ENCODE measurements at regions not wholly inside any gene's neighbourhood (a gene's known extent, or its start where the extent isn't known, plus 50 kb on each side); places are given as distances from the start of the nearest gene placed in this dataset.

DNA sequence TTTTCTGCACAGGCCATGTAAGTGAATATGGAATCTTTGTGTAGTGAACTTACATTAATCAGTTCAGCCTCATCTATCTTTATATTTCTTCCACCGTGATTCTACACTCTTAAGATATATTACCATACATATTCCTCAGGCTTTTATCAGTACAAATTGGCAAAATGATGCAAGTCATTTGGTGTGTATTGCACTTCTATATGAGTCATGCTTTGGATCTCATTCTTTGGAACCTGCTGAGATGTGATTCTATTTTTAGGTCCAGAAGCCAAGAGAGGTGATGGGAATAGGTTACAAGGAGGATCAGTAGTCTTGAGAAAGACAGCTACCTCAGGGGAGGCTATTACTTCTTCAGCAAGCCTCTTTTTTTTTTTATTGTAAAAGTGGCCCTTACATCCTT is 204.4 kb downstream of the ZNF330 start:
- TF ChIP-seq, protein P1, sequence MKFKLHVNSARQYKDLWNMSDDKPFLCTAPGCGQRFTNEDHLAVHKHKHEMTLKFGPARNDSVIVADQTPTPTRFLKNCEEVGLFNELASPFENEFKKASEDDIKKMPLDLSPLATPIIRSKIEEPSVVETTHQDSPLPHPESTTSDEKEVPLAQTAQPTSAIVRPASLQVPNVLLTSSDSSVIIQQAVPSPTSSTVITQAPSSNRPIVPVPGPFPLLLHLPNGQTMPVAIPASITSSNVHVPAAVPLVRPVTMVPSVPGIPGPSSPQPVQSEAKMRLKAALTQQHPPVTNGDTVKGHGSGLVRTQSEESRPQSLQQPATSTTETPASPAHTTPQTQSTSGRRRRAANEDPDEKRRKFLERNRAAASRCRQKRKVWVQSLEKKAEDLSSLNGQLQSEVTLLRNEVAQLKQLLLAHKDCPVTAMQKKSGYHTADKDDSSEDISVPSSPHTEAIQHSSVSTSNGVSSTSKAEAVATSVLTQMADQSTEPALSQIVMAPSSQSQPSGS (CRISPR knock-in tag; IDR thresholded peaks at IDR 0.05) = no peak
- TF ChIP-seq POLR2AphosphoS5 (IDR thresholded peaks at IDR 0.05; ENCODE audit: control insufficient read depth, insufficient read depth, low read depth, low read length) = no peak
- no peak for TF ChIP-seq ZNF274 (IDR thresholded peaks at IDR 0.05; ENCODE audit: borderline replicate concordance, low read depth, low read length)
- TF ChIP-seq MYC (IDR thresholded peaks at IDR 0.05; ENCODE audit: low read depth, low read length) = no peak
- no peak for TF ChIP-seq MYC (CRISPR knock-in tag; IDR thresholded peaks at IDR 0.05; ENCODE audit: borderline replicate concordance, low read depth)
- TF ChIP-seq, protein P2, sequence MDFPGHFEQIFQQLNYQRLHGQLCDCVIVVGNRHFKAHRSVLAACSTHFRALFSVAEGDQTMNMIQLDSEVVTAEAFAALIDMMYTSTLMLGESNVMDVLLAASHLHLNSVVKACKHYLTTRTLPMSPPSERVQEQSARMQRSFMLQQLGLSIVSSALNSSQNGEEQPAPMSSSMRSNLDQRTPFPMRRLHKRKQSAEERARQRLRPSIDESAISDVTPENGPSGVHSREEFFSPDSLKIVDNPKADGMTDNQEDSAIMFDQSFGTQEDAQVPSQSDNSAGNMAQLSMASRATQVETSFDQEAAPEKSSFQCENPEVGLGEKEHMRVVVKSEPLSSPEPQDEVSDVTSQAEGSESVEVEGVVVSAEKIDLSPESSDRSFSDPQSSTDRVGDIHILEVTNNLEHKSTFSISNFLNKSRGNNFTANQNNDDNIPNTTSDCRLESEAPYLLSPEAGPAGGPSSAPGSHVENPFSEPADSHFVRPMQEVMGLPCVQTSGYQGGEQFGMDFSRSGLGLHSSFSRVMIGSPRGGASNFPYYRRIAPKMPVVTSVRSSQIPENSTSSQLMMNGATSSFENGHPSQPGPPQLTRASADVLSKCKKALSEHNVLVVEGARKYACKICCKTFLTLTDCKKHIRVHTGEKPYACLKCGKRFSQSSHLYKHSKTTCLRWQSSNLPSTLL (IDR thresholded peaks at IDR 0.05) = no peak
- no peak for TF ChIP-seq POLR2A (conservative IDR thresholded peaks at IDR 0.05)
- no peak for TF ChIP-seq TCF7L2 (IDR thresholded peaks at IDR 0.05; ENCODE audit: low read depth, low read length)
- TF ChIP-seq, protein P3, sequence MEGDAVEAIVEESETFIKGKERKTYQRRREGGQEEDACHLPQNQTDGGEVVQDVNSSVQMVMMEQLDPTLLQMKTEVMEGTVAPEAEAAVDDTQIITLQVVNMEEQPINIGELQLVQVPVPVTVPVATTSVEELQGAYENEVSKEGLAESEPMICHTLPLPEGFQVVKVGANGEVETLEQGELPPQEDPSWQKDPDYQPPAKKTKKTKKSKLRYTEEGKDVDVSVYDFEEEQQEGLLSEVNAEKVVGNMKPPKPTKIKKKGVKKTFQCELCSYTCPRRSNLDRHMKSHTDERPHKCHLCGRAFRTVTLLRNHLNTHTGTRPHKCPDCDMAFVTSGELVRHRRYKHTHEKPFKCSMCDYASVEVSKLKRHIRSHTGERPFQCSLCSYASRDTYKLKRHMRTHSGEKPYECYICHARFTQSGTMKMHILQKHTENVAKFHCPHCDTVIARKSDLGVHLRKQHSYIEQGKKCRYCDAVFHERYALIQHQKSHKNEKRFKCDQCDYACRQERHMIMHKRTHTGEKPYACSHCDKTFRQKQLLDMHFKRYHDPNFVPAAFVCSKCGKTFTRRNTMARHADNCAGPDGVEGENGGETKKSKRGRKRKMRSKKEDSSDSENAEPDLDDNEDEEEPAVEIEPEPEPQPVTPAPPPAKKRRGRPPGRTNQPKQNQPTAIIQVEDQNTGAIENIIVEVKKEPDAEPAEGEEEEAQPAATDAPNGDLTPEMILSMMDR (IDR thresholded peaks at IDR 0.05 in 2 of 3, conservative IDR thresholded peaks at IDR 0.05 in 1 of 3; ENCODE audit: insufficient read depth in 2 of 3, low read depth in 1 of 3, low read length in 3 of 3) = no peak
- no peak for TF ChIP-seq CHD1 (IDR thresholded peaks at IDR 0.05; ENCODE audit: low read length)
- no peak for TF ChIP-seq CXXC5 (CRISPR knock-in tag; IDR thresholded peaks at IDR 0.05)
- TF ChIP-seq CAMTA2 (CRISPR knock-in tag; conservative IDR thresholded peaks at IDR 0.05) = no peak
- no peak for TF ChIP-seq ZNF431 (CRISPR knock-in tag; IDR thresholded peaks at IDR 0.05)
- no peak for TF ChIP-seq CEBPB (tag; IDR thresholded peaks at IDR 0.05)
